Thoracic aorta (tissue), 2 donors: ENCODE measurements at regions not wholly inside any gene's neighbourhood (a gene's known extent, or its start where the extent isn't known, plus 50 kb on each side); places are given as distances from the start of the nearest gene placed in this dataset.

Experiments used
- ATAC-seq: fragments of 150-250 bp; one replicate; pipeline ENCODE4 v1.8.0; 2017; ENCODE audit warnings: low read depth; ENCODE audit not compliant: insufficient number of reproducible peaks, low FRiP score
- DNase-seq: peaks from one replicate; pipeline ENCODE4 v3.0.0-alpha.2; 2020; ENCODE audit warnings: low spot score
- H3K27ac ChIP-seq, 2 donors: fragments of 200-600 bp; sonication (generic); 1 replicate in 1 of 2; 2 replicates in 1 of 2; pipeline ENCODE4 v1.5.1; 2016; ENCODE audit warnings: mild to moderate bottlenecking in 2 of 2, moderate library complexity in 2 of 2
- H3K27me3 ChIP-seq: fragments of 200-600 bp; sonication (generic); replicated peaks from 2 replicates; pipeline ENCODE4 v1.6.0; 2016; ENCODE audit warnings: mild to moderate bottlenecking; ENCODE audit not compliant: insufficient read depth
- H3K36me3 ChIP-seq: fragments of 200-600 bp; sonication (generic); one replicate; pipeline ENCODE4 v1.5.1; 2016
- H3K4me1 ChIP-seq, 2 donors: fragments of 200-600 bp; sonication (generic); 1 replicate in 1 of 2; 2 replicates in 1 of 2; pipeline versions ENCODE4 v1.5.1 to v1.6.0; 2016; ENCODE audit warnings: low read depth in 2 of 2, mild to moderate bottlenecking in 1 of 2; ENCODE audit not compliant: control insufficient read depth in 1 of 2
- H3K4me3 ChIP-seq: fragments of 200-600 bp; sonication (generic); 2 replicates; pipeline ENCODE4 v1.5.1; 2016; ENCODE audit warnings: mild to moderate bottlenecking
- H3K9me3 ChIP-seq: fragments of 200-600 bp; sonication (generic); 2 replicates; pipeline ENCODE4 v1.5.1; 2016
- TF ChIP-seq, protein P1 (sequence below): fragments of 200-600 bp; sonication (generic); IDR thresholded peaks from one replicate; pipeline ENCODE4 v1.5.1; 2019; ENCODE audit warnings: antibody characterized with exemption

DNA sequence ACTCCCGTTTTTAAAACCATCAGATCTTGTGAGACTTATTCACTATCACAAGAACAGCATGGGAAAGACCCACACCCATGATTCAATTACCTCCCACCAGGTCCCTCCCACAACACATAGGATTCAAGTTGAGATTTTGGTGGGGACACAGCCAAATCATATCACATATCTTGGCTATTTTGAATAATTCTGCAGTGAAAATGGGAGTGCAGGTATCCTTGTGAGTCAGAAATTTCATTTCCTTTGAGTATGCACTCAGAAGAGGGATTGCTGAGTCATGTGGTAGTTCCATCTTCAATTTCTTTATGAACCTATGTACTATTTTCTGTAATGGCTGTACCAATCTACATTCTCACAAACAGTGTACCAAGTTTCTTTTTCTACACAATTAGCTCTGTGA lies 125.8 kb downstream of the ANKRD7 start:
- Histone ChIP-seq H3K27me3 (no peaks in the 10 kb centered on the region), H3K27ac (no peak overlapping the region), H3K9me3 (no peaks in the 10 kb centered on the region), H3K4me3 (no peak overlapping the region), H3K4me1 (no peaks in the 10 kb centered on the region), H3K36me3 (no peaks in the 10 kb centered on the region)
- ATAC-seq (no peak), DNase-seq (no peak)
- TF ChIP-seq, protein P1, sequence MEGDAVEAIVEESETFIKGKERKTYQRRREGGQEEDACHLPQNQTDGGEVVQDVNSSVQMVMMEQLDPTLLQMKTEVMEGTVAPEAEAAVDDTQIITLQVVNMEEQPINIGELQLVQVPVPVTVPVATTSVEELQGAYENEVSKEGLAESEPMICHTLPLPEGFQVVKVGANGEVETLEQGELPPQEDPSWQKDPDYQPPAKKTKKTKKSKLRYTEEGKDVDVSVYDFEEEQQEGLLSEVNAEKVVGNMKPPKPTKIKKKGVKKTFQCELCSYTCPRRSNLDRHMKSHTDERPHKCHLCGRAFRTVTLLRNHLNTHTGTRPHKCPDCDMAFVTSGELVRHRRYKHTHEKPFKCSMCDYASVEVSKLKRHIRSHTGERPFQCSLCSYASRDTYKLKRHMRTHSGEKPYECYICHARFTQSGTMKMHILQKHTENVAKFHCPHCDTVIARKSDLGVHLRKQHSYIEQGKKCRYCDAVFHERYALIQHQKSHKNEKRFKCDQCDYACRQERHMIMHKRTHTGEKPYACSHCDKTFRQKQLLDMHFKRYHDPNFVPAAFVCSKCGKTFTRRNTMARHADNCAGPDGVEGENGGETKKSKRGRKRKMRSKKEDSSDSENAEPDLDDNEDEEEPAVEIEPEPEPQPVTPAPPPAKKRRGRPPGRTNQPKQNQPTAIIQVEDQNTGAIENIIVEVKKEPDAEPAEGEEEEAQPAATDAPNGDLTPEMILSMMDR = no peak

DNA sequence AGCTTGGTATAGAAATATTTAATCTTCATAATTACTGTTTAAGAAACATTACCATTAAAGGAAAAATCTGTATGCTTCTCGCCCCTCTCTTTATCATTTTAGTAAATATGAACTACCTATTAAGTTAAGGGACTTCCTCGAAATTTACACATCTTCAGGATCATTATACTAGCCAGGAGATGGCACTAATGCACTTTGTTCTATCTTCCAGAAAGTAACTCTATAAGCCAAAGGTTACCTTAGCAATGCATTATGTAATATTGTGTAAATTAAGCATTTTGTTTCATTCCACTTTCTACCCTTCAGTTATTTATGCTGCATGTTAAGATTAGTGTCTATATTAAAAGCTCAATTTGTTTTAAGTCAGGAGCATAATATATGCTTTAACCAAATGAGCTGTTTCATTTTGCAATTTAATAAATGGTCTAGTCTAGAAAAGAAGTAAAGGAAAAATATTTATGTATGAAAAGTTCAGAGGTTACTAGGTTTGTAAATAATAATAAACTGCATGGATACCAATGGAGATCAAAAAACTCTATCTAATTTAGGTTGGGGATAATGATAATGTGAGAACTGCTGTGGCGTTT lies 128.5 kb downstream of the ANKRD7 start:
- DNase-seq (no peak), ATAC-seq (no peak)
- H3K27me3 ChIP-seq = no peaks in the 10 kb centered on the region
- no peaks in the 10 kb centered on the region for H3K4me1 ChIP-seq
- H3K27ac ChIP-seq = no peak overlapping the region
- TF ChIP-seq, protein P1 = no peak
- no peaks in the 10 kb centered on the region for H3K36me3 ChIP-seq
- no peaks in the 10 kb centered on the region for H3K9me3 ChIP-seq
- H3K4me3 ChIP-seq = no peak overlapping the region

DNA sequence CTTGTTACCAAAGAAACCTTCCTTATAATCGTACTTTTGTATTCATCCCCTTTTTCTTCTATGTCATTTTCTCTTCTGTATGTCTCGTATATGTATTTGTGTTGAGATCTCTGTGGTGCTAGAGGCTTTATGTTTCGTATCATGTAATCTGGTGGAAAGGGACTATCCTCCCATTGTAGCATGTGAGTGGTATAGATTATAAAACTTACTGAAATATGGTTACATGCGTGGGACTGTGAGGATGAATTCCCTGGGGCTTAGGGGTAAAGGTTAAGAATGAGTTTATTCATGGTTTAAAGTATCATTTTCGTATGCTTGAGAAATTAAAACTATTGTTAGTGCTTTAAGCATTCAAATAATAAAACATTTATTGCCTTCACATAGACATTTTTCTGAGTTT lies 141.9 kb downstream of the ANKRD7 start:
- H3K4me1 ChIP-seq = no peaks in the 10 kb centered on the region
- H3K36me3 ChIP-seq = no peaks in the 10 kb centered on the region
- TF ChIP-seq, protein P1 = no peak
- H3K27me3 ChIP-seq = no peaks in the 10 kb centered on the region
- H3K4me3 ChIP-seq = no peak overlapping the region
- no peak overlapping the region for H3K27ac ChIP-seq
- H3K9me3 ChIP-seq = no peaks in the 10 kb centered on the region
- DNase-seq (no peak), ATAC-seq (no peak)

DNA sequence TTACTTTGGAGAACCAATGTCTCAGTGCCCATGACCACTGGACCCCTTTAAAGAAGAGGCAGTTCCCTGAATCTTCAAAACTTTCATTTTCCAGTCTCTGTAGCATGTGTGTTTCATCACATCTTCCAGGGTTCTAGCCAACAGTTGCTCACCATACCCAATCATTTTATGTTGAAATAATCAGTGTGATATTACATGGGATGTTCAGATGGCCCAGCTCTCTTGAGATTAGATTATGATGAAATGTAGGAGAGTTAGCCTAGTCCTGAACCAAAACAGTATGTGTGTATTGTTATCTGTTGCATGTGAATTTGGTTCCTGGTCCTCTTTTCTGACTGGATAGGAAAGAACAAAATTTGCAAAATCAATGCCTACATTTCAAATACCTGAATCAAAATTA lies 144.5 kb downstream of the ANKRD7 start:
- no peak overlapping the region for H3K27ac ChIP-seq
- H3K36me3 ChIP-seq = no peaks in the 10 kb centered on the region
- TF ChIP-seq, protein P1 = no peak
- no peaks in the 10 kb centered on the region for H3K27me3 ChIP-seq
- H3K4me1 ChIP-seq = no peaks in the 10 kb centered on the region
- H3K4me3 ChIP-seq = no peak overlapping the region
- no peak for ATAC-seq
- no peaks in the 10 kb centered on the region for H3K9me3 ChIP-seq
- DNase-seq = no peak

DNA sequence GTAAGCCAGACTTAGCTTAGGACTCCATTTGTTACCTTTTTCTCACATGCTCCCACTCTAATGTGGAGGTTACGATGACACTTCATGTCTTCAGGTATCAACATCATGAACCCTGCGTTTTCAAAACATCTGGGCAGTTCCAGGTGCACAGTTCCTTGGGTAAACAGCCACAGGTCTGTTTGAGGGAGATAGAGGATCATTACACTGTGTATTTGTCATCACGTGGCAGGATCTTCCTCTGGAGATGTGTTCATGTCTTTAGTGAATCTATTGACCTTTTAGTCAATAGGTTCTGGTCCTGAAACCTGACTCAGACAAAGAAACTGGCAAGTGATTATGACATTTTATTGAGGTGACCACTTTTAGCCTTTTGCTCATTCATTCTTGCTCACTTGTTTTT lies 145.5 kb downstream of the ANKRD7 start:
- Histone ChIP-seq H3K36me3 (no peaks in the 10 kb centered on the region), H3K27me3 (no peaks in the 10 kb centered on the region), H3K4me3 (no peak overlapping the region), H3K4me1 (no peaks in the 10 kb centered on the region), H3K9me3 (no peaks in the 10 kb centered on the region), H3K27ac (no peak overlapping the region)
- TF ChIP-seq, protein P1 = no peak
- ATAC-seq = no peak
- no peak for DNase-seq
